ENCODE measurements at regions not wholly inside any gene's neighbourhood (a gene's known extent, or its start where the extent isn't known, plus 50 kb on each side); places are given as distances from the start of the nearest gene placed in this dataset.
"Not testable (repeated sequence)": the region's sequence is repeated elsewhere in the genome, so short reads cannot be mapped to it uniquely, and the experiment has no call there.

DNA sequence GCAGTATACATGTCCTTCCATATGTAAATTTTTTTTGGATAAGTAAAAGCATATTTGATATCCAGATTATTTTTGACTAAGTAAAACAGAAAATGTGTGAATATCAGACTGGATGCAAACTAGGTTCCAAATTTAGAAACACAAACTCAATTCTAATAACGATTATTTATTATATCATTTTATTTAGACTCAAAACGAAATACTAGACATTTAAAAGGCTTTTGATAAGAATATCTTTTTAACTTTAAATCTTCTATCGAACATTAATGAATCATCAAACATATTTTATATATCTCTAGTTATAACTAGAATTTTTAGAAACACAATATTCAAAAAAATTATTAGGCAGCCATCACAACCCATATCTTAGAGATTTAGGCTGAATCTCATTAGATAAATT lies 195.2 kb upstream of the KCND2 start:
- DNase-seq: no peak
- Histone ChIP-seq H3K14ac (ENCODE audit: low read length in 2 of 2) (no peak overlapping the region), H3K4ac (ENCODE audit: low read depth in 1 of 2, low read length in 2 of 2) (no peak overlapping the region), H2BK120ac (ENCODE audit: low read depth, low read length) (no peak overlapping the region), H2BK12ac (ENCODE audit: low read length in 2 of 2) (no peak overlapping the region), H3K4me2 (ENCODE audit: low read length, poor library complexity, severe bottlenecking) (no peak overlapping the region), H4K91ac (ENCODE audit: low read length) (no peak overlapping the region), H3K23ac (ENCODE audit: low read length in 2 of 2) (no peak overlapping the region), H3K18ac (ENCODE audit: low read depth in 1 of 2, low read length in 2 of 2) (no peak overlapping the region), H2AFZ (ENCODE audit: low read depth, low read length) (no peak overlapping the region), H2BK5ac (ENCODE audit: low read depth, low read length, poor library complexity, severe bottlenecking) (no peak overlapping the region), H2AK5ac (ENCODE audit: low read length, severe bottlenecking) (no peak overlapping the region), H3K27ac (ENCODE audit: low read length, poor library complexity, severe bottlenecking) (no peak overlapping the region), H3K27me3 (ENCODE audit: control insufficient read depth in 1 of 2, insufficient read depth in 1 of 2, low read length in 2 of 2) (no peaks in the 10 kb centered on the region), H4K8ac (ENCODE audit: low read length) (no peak overlapping the region), H2BK15ac (ENCODE audit: low read depth, poor library complexity, severe bottlenecking) (no peak overlapping the region), H3K36me3 (ENCODE audit: control insufficient read depth in 1 of 2, insufficient read depth in 2 of 2, low read depth in 1 of 2, low read length in 2 of 2) (no peaks in the 10 kb centered on the region), H3K9me3 (ENCODE audit: control insufficient read depth, low read length) (no peaks in the 10 kb centered on the region), H3K4me1 (ENCODE audit: control insufficient read depth, insufficient read depth, low read depth, low read length) (no peaks in the 10 kb centered on the region), H3K79me1 (replicated peaks; ENCODE audit: low read length, poor library complexity, severe bottlenecking) (no peaks in the 10 kb centered on the region), H3K4me3 (ENCODE audit: insufficient read depth in 1 of 2, low read depth in 1 of 2, low read length in 2 of 2) (no peak overlapping the region), H3K9ac (ENCODE audit: low read length) (no peak overlapping the region)
- WGBS: no CpG with 5 or more reads among the region's 3 CpGs

DNA sequence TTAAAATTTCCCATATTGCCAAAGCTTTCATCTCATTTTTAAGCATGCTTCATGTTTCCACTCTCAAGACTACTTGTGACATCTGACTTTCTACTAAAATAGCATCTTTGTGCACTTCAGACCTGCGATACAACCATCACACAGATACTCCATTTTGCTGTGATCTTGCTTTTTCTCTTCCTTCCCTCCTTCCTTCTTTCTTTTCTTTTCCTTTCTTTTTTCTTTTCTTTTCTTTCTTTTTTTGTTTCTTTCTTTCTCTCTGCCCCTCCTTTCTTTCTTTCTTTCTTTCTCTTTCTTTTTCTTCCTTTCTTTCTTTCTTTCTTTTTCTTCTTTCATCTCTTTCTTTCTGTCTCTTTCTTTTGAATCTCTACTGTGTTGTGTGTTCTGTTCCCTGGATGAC lies 194.0 kb upstream of the KCND2 start:
- Histone ChIP-seq H3K79me1 (replicated peaks; ENCODE audit: low read length, poor library complexity, severe bottlenecking) (no peaks in the 10 kb centered on the region), H2BK15ac (ENCODE audit: low read depth, poor library complexity, severe bottlenecking) (no peak overlapping the region), H3K18ac (ENCODE audit: low read depth in 1 of 2, low read length in 2 of 2) (no peak overlapping the region), H3K23ac (ENCODE audit: low read length in 2 of 2) (no peak overlapping the region), H3K4me3 (ENCODE audit: insufficient read depth in 1 of 2, low read depth in 1 of 2, low read length in 2 of 2) (no peak overlapping the region), H3K4me2 (ENCODE audit: low read length, poor library complexity, severe bottlenecking) (no peak overlapping the region), H3K27me3 (ENCODE audit: control insufficient read depth in 1 of 2, insufficient read depth in 1 of 2, low read length in 2 of 2) (no peaks in the 10 kb centered on the region), H3K4ac (ENCODE audit: low read depth in 1 of 2, low read length in 2 of 2) (no peak overlapping the region), H2BK12ac (ENCODE audit: low read length in 2 of 2) (no peak overlapping the region), H2BK5ac (ENCODE audit: low read depth, low read length, poor library complexity, severe bottlenecking) (no peak overlapping the region), H2AK5ac (ENCODE audit: low read length, severe bottlenecking) (no peak overlapping the region), H3K9me3 (ENCODE audit: control insufficient read depth, low read length) (no peaks in the 10 kb centered on the region), H4K8ac (ENCODE audit: low read length) (no peak overlapping the region), H3K27ac (ENCODE audit: low read length, poor library complexity, severe bottlenecking) (no peak overlapping the region), H3K4me1 (ENCODE audit: control insufficient read depth, insufficient read depth, low read depth, low read length) (no peaks in the 10 kb centered on the region), H3K36me3 (ENCODE audit: control insufficient read depth in 1 of 2, insufficient read depth in 2 of 2, low read depth in 1 of 2, low read length in 2 of 2) (no peaks in the 10 kb centered on the region), H4K91ac (ENCODE audit: low read length) (no peak overlapping the region), H3K9ac (ENCODE audit: low read length) (no peak overlapping the region), H2AFZ (ENCODE audit: low read depth, low read length) (no peak overlapping the region), H2BK120ac (ENCODE audit: low read depth, low read length) (no peak overlapping the region), H3K14ac (ENCODE audit: low read length in 2 of 2) (no peak overlapping the region)
- 97% methylated on average over 1 of the region's 1 CpG for WGBS
- DNase-seq: no peak

DNA sequence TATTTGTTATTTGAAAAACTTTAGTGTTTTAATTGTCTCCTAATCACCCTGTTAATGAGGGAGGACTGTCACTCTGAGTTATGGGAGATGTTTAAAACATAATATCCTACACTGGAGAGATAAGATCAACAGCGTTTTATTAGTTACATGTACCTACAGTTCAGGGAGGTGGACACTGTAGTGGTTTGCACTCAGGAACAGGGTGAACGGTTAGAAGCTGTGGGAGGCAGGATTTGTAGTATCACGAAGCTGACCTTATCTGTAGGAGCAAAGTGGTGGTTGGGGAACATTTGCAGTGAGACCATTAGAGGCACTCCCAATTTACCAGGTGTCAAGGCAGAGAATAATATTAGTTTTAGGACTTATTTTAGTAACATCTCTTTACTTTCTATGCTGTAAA lies 193.3 kb upstream of the KCND2 start:
- Histone ChIP-seq H2BK12ac (ENCODE audit: low read length in 2 of 2) (no peak overlapping the region), H2BK120ac (ENCODE audit: low read depth, low read length) (no peak overlapping the region), H3K27ac (ENCODE audit: low read length, poor library complexity, severe bottlenecking) (no peak overlapping the region), H3K23ac (ENCODE audit: low read length in 2 of 2) (no peak overlapping the region), H3K9ac (ENCODE audit: low read length) (no peak overlapping the region), H3K18ac (ENCODE audit: low read depth in 1 of 2, low read length in 2 of 2) (no peak overlapping the region), H2AK5ac (ENCODE audit: low read length, severe bottlenecking) (no peak overlapping the region), H3K4ac (ENCODE audit: low read depth in 1 of 2, low read length in 2 of 2) (no peak overlapping the region), H3K4me1 (ENCODE audit: control insufficient read depth, insufficient read depth, low read depth, low read length) (no peaks in the 10 kb centered on the region), H2AFZ (ENCODE audit: low read depth, low read length) (no peak overlapping the region), H3K27me3 (ENCODE audit: control insufficient read depth in 1 of 2, insufficient read depth in 1 of 2, low read length in 2 of 2) (no peaks in the 10 kb centered on the region), H2BK5ac (ENCODE audit: low read depth, low read length, poor library complexity, severe bottlenecking) (no peak overlapping the region), H3K79me1 (replicated peaks; ENCODE audit: low read length, poor library complexity, severe bottlenecking) (no peaks in the 10 kb centered on the region), H3K4me2 (ENCODE audit: low read length, poor library complexity, severe bottlenecking) (no peak overlapping the region), H3K36me3 (ENCODE audit: control insufficient read depth in 1 of 2, insufficient read depth in 2 of 2, low read depth in 1 of 2, low read length in 2 of 2) (no peaks in the 10 kb centered on the region), H3K14ac (ENCODE audit: low read length in 2 of 2) (no peak overlapping the region), H3K9me3 (ENCODE audit: control insufficient read depth, low read length) (no peaks in the 10 kb centered on the region), H4K91ac (ENCODE audit: low read length) (no peak overlapping the region), H2BK15ac (ENCODE audit: low read depth, poor library complexity, severe bottlenecking) (no peak overlapping the region), H4K8ac (ENCODE audit: low read length) (no peak overlapping the region), H3K4me3 (ENCODE audit: insufficient read depth in 1 of 2, low read depth in 1 of 2, low read length in 2 of 2) (no peak overlapping the region)
- no peak for DNase-seq
- 67% methylated on average over 3 of the region's 3 CpGs for WGBS

DNA sequence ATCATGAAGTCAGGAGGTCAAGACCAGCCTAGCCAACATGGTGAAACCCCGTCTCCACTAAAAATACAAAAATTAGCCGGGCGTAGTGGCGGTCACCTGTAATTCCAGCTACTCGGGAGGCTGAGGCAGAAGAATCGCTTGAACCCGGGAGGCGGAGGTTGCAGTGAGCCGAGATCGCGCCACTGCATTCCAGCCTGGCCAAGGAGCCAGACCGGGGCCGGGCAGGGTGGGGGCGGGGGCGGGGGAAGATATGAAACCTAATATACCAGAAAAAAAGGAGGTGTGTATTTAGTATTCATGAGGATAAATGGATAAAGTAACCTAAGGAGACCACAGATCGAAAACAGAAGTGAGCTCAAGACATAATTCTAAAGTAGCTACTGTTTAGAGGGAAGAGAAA lies 186.5 kb upstream of the KCND2 start:
- not testable (repeated sequence) for H3K4me2 ChIP-seq (ENCODE audit: low read length, poor library complexity, severe bottlenecking); H3K14ac ChIP-seq (ENCODE audit: low read length in 2 of 2); H2BK12ac ChIP-seq (ENCODE audit: low read length in 2 of 2); H4K91ac ChIP-seq (ENCODE audit: low read length); H2AFZ ChIP-seq (ENCODE audit: low read depth, low read length); H3K27me3 ChIP-seq (ENCODE audit: control insufficient read depth in 1 of 2, insufficient read depth in 1 of 2, low read length in 2 of 2); H3K4me3 ChIP-seq (ENCODE audit: insufficient read depth in 1 of 2, low read depth in 1 of 2, low read length in 2 of 2); H3K4me1 ChIP-seq (ENCODE audit: control insufficient read depth, insufficient read depth, low read depth, low read length); H3K18ac ChIP-seq (ENCODE audit: low read depth in 1 of 2, low read length in 2 of 2); H3K9me3 ChIP-seq (ENCODE audit: control insufficient read depth, low read length); H3K4ac ChIP-seq (ENCODE audit: low read depth in 1 of 2, low read length in 2 of 2); DNase-seq; H2BK120ac ChIP-seq (ENCODE audit: low read depth, low read length); H4K8ac ChIP-seq (ENCODE audit: low read length); H3K23ac ChIP-seq (ENCODE audit: low read length in 2 of 2); H3K79me1 ChIP-seq (replicated peaks; ENCODE audit: low read length, poor library complexity, severe bottlenecking); H2BK5ac ChIP-seq (ENCODE audit: low read depth, low read length, poor library complexity, severe bottlenecking); H2AK5ac ChIP-seq (ENCODE audit: low read length, severe bottlenecking); H3K9ac ChIP-seq (ENCODE audit: low read length); H3K36me3 ChIP-seq (ENCODE audit: control insufficient read depth in 1 of 2, insufficient read depth in 2 of 2, low read depth in 1 of 2, low read length in 2 of 2); H3K27ac ChIP-seq (ENCODE audit: low read length, poor library complexity, severe bottlenecking); H2BK15ac ChIP-seq (ENCODE audit: low read depth, poor library complexity, severe bottlenecking)
- 97% methylated on average over 16 of the region's 16 CpGs for WGBS

Data from mesenchymal stem cell (in vitro differentiated cells and primary cell).